NCI-H1694 (cell line): ENCODE measurements at regions not wholly inside any gene's neighbourhood (a gene's known extent, or its start where the extent isn't known, plus 50 kb on each side); places are given as distances from the start of the nearest gene placed in this dataset.

Experiments
- DNase-seq: peaks from one replicate; lab custom pipeline; 2025; lab: John Stamatoyannopoulos, UW

DNA sequence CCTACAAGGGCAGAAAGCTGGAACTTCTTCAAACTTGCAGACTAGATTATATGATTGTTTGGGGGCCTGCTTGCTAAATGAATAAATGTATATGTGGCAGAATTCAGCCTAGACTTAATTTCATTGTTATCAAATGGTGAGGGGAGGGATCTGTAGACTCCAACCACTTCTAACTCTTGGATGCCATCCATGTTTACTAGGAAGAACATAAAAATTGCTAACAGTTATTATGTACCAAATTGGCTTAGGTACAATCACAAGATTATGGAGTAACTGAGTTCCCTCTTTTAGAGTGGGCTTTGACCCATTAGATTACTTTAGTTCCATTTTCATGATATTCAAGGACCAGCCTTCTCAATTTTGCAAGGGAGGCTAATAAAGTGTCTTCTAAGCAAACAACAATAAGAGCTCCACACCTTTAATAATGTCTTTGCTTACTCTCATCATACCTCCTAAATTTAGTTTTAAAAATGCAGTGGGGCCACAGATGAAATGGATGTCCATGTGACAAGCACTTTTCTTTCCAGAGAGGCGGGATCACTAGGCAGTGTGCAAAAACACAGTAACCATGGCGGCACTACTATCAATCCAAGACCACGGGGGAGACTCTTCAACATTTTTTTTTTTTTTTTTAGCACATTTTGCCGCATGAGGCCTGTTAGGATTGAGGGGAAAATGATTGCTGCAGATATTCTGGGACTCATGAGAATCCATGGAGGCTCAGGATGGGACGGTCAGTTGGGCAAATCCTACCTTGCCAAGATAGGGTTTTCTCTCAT lies 217.6 kb upstream of the SPRED2 start:
- DNase-seq: no peak

DNA sequence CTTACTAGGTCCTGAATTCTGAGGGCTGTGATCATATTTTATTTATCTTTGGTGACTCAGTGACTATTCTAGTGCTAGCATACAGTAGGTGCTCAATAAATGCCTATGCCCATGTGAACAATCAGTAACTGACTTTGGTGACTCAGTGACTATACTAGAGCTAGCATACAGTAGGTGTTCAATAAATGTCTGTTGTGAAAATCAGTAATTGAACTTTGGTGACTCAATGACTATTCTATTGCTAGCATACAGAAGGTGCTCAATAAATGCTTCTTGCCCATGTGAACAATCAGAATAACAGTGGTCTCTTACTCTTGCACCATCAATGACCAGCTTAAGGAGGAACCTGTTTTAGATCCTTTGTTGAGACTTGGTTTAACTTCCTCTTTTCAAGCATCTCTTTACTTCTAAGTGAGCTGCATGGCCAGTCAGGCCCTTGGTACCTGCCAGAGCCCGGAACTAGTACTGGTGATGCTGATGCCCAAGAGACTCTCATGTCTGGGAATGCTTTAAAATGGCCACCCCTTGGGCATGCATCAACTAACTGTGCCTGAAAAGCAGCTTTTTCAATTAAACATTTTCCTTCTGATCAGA lies 214.9 kb upstream of the SPRED2 start:
- no peak for DNase-seq

GRCh38 chr2:65640793-65641103 lies 208.3 kb upstream of the SPRED2 start:
- DNase-seq: no peak

DNA sequence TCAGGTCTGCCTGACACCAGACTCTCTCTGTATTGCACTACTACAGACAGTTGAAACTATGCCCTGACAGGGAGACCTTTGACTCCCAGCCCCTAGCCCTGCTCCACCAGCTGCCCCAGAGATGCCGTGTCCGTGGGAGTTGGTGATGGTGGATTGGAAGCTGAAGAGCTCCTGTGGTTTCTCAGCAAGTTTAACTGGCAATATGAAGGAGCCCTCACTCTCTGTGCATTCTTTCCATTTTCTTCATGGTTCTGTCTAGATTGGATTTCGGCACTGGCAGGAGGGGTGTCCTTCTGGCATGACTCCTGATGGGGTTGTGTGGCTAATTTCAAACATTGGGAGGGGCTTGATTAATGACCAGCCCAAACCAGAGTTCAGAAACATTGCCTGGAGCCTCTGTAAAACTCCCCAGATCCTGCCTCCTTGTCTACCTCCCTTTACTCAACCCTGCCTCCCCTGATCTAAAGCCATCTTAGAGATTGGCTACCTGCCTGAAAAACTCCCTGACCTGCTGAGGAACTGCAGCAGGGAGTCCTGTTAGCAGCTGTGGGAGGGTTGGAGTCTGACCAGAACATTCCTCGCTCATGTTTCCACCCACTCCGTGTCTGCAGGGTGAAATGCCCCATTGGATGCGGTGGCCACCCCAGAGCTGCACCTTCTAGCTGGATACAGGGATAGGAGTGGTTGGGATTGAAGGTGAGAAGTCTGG lies 206.9 kb upstream of the SPRED2 start:
- no peak for DNase-seq

DNA sequence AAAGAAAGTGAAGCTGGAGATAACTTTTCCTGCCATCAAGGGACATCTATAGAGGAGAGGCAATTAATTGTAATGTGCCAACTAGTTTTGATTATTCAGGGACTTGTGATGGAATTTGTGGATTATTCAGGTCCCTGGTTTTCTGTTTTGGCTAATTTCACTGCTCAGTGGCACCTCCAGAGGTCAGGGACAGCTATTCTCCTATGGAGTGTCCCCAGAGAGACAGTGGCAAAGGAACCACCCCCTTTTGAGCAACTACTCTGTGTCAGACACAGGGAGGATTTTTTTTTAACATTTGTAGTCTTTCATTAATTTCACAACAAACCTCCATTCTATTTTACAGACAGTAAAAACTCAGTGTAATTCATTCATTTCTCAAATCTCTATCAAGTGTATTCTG lies 206.0 kb upstream of the SPRED2 start:
- DNase-seq: no peak

DNA sequence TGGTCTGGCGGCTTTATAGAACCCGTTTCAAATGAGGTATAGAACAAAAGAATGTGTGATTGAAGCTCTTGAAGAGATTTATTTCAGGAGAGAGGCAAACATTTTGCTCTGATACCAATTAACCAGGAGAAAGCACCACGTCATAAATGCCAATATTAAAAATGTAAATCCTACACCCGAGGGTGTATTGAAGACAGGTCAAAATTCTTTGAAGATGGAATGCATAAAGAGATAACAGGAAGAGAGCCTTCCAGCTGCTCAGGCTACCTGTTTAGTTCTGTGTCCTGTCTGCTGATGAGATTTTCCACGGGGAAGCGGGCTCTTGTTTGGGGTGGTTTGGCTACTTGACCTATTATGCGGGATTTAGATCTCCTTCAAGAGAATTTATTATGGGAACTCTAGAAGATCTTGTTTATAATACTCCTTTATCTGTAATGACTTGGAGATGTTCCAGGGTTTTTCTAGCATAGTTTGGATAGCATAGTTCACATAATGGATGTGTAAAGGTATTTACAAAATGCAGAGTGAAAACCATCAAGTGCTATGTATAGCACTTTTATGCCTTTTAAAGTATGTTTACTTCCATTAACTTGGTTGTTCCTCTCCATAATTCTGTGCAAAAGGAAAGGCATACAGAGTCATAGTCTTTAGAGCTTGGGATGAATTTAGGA lies 204.5 kb upstream of the SPRED2 start:
- no peak for DNase-seq

DNA sequence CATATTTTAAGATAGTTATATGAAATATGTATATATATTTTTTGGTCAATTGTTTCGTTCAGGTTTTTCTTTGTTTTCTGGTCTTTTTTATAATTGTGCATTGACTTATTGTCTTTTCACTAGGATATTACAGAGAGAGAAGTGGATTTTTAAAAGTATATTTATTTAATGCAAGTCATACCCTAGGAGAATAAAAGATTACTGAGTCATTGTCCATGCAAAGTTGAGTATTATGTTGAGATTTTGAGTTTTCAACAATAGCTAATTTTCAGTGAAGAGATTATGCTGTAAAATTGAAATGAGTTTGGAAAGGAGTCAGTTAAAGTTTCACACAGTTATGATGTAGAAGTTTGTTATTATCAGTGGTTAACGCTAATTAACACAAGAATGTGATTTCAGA lies 203.6 kb upstream of the SPRED2 start:
- no peak for DNase-seq

DNA sequence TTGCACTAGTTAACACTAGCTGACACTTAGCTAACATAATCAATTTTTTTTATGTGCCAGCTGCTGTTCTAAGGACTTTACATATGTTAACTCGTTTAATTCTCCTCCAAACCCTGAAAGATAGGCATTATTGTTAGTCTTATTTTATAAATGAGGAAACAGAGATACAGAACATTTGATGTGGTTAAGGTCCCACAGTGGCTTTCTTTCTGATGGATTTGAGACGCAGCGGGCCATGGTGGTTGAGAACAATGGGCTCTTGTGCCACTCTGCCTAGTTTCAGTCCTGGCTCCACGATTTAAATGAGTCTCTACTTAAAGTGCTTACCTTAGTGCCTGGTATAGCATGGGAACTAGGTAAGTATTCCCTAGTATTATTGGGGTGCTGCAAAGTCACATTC lies 201.9 kb upstream of the SPRED2 start:
- no peak for DNase-seq

DNA sequence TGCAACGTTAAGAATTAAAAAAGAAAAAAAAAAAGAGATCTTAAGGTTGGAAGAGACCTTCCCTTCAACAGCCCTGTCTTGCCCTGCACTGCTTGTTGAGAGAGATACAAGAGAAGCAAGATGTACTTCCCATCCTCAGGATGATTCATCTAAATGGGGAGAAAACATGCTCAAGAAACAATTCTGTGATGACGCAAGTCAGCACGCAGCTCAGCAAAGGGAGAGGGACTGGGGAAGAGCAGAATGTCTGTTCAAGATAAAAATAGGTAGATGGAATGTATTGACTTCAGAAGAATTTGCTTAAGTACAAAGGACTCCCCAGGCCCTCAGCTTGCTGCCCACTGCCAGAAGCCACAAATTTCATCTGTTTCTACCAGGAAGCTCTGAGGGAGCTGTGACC lies 198.2 kb upstream of the SPRED2 start:
- no peak for DNase-seq

DNA sequence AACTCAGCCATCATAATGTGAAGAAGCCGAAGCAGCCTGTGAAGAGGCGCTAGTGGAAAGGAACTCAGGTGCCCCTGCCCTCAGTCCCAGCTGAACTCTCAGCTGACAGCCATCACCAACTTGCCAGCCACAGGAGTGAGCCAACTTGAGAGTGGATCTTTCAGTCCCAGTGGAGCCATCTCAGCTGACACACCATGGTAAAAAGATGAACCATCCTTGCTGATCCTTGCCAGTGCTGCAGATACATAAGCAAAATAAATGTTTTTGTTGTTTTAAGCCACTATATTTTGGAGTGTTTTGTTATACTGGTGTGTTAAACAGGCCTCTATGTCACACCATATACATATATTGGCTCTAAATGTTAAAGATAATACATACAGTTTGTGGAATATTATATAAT lies 195.8 kb upstream of the SPRED2 start:
- DNase-seq: no peak

GRCh38 chr2:65626831-65627230 lies 194.4 kb upstream of the SPRED2 start:
- no peak for DNase-seq

- DNase-seq: no peak
These were observed 193.6 kb upstream of the SPRED2 start for GRCh38 chr2:65625982-65626381.

- no peak for DNase-seq
These were observed 190.6 kb upstream of the SPRED2 start for GRCh38 chr2:65622951-65623535.

- DNase-seq: no peak
These were observed 190.1 kb upstream of the SPRED2 start for GRCh38 chr2:65622499-65622898.

DNA sequence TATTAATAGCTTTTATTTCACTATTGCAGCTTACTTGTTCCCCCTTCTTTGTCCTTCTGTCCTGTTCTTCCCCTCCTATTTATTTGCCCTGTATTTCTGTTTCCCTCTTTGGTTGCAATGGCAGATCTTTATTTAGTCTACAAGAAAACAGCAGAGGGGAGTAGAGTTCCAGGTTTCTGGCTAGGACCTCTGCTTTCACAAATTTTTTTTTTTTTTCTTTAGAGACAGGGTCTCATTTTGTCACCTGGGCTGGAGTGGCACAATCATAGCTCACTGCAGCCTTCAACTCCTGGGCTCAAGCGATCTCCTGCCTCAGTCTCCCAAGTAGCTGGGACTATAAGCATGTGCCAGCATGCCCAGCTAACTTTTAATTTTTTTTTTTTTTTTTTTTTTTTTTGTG lies 188.1 kb upstream of the SPRED2 start:
- DNase-seq: no peak

- no peak for DNase-seq
These were observed 187.6 kb upstream of the SPRED2 start for GRCh38 chr2:65620026-65620425.

GRCh38 chr2:65615602-65616001 lies 183.2 kb upstream of the SPRED2 start:
- DNase-seq: no peak

DNA sequence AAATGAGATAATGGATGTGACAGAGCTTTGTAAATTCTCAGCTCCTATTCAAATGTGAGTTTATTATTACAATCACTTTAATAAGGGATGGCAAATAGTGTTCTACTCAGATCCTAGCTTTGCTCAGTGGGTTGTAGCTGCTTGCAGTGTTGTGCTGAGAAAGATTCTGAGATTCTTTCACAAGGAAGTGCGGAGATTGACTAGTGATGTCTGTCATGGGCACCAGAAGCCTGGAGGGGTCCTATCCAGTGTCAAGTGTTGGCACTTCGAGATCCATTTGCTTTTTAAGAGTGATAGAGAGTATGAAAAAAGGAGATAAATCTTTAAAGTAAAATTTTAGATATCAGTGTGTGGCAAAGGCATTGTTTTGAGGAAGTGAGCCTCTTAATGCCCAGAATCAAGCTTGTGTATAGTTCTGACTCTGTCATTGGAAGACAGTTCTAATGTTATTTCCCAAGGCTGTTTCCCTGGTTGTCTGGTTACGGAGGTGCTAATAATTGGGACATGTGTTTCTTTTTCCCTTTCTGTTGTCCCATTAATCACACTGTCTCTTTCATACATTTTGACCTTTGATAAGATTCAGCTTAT lies 181.7 kb upstream of the SPRED2 start:
- DNase-seq: no peak

DNA sequence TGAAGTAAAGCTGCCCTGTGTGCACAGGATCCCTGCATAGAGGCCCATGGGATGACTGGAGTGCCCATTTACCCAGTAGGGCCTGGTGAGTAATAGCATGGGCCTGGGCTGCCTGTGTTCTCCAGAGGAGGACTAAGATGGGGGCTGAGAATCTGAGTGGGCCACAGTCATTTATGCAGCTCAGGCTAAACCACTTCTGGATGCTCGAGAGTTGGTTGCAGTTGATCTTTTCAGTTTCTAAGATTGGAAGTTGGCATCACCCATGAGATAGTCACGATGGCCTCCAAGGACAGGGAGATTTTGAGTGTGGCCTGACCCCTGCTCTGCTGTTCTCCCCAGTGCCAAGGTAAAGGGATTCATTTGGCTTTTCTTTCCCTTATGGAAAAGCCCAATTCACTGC lies 179.1 kb upstream of the SPRED2 start:
- no peak for DNase-seq

GRCh38 chr2:65608916-65609315 lies 176.5 kb upstream of the SPRED2 start:
- DNase-seq: no peak

DNA sequence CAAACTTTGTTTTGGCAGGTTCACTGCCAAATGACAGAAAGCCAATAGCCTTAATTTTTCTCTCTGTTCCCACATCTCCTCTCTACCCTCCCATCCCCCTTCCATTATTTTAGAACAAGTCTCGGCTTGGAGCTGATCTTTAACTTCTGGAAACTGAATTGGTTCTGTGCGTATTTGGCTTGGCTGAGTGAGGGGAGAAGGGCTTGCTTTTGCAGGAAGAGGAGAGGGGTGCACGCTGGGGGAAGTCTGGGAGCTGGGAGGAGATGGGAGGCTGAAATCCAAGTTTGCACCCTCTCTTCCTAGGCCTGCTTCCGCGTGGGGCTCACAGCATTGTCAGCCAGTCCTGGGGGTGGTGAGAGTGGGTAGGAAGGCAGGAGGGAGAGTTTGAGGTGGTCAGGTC lies 176.1 kb upstream of the SPRED2 start:
- DNase-seq: no peak

DNA sequence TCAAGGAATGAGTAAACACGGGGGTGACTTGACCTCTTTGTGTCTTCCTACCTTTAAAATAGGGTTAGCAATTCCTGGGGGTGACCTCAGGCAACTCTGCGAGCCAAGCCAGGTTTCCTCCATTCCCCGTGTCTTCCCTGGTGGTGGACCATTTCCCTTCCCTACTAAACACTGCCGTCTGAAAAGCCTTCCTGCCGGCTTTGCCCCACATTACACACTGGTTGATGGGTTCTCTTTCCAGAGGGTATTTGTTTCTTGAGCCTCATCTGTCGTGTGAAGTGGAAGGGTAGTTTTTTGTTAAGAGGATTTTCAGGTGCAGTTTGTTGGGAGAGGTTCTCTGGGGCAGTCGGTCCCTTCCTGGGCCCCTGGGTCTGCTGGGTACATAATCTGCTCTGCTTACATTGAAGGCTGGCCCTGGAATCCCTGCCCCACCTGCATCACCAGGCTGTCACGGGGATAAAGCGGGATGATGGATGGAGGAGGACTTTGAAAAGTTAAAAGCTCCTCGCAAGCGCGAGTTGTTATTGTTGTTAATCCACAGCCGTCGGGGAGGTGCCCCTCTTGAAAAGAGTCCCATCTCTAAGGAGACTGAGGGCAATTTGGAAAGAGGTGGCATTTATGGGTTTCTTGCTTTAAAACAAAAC lies 175.4 kb upstream of the SPRED2 start:
- no peak for DNase-seq
